Uterus (tissue), 2 donors: ENCODE measurements at regions not wholly inside any gene's neighbourhood (a gene's known extent, or its start where the extent isn't known, plus 50 kb on each side); places are given as distances from the start of the nearest gene placed in this dataset.

Source experiments
- POLR2A ChIP-seq, 2 donors: fragments of 450-650 bp; IDR thresholded peaks; one replicate each; pipeline ENCODE4 v1.6.1; 2016; ENCODE audit warnings: antibody characterized with exemption in 2 of 2, mild to moderate bottlenecking in 1 of 2, moderate library complexity in 1 of 2
- TF ChIP-seq, protein P1 (sequence below), 4 experiments: fragments of 200-600 bp in 2 of 4; fragments of 450-650 bp in 2 of 4; sonication (generic) in 2 of 4; IDR thresholded peaks; one replicate each; pipeline ENCODE4 v1.5.1; 2016 to 2019; ENCODE audit warnings: antibody characterized with exemption in 4 of 4, mild to moderate bottlenecking in 2 of 4, moderate library complexity in 1 of 4

DNA sequence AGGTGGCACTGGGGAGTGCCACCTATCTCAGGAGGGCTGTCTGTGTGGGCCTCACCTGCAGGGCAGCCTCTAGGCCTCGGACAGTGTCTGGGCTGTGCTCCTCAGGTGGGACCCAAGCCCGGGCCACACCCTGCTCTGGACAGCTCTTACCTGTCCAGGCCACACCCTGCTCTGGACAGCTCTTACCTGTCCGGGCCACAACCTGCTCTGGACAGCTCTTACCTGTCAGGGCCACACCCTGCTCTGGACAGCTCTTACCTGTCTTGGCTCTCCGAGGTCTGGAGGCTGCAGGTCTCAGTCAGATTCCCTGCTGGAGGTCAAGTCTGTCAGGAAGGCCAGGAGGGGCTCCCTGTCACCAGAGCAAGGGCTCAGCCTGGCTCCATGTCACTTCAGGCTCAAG is 80.6 kb downstream of the LINGO1 start:
- TF ChIP-seq POLR2A (IDR thresholded peaks at IDR 0.05) = no peak
- TF ChIP-seq, protein P1, sequence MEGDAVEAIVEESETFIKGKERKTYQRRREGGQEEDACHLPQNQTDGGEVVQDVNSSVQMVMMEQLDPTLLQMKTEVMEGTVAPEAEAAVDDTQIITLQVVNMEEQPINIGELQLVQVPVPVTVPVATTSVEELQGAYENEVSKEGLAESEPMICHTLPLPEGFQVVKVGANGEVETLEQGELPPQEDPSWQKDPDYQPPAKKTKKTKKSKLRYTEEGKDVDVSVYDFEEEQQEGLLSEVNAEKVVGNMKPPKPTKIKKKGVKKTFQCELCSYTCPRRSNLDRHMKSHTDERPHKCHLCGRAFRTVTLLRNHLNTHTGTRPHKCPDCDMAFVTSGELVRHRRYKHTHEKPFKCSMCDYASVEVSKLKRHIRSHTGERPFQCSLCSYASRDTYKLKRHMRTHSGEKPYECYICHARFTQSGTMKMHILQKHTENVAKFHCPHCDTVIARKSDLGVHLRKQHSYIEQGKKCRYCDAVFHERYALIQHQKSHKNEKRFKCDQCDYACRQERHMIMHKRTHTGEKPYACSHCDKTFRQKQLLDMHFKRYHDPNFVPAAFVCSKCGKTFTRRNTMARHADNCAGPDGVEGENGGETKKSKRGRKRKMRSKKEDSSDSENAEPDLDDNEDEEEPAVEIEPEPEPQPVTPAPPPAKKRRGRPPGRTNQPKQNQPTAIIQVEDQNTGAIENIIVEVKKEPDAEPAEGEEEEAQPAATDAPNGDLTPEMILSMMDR (IDR thresholded peaks at IDR 0.05) = no peak
